GM18505 (cell line): ENCODE measurements at regions not wholly inside any gene's neighbourhood (a gene's known extent, or its start where the extent isn't known, plus 50 kb on each side); places are given as distances from the start of the nearest gene placed in this dataset.

ENCODE experiments used
- ATAC-seq: cut with Tn5 transposase; IDR thresholded peaks from one replicate; pipeline ENCODE4 v1.9.1; 2021; ENCODE audit not compliant: unreplicated experiment
- POLR2A ChIP-seq: IDR thresholded peaks from 4 replicates; pipeline ENCODE4 v1.6.1; 2011; ENCODE audit warnings: borderline replicate concordance; ENCODE audit not compliant: insufficient read depth, insufficient read length; ENCODE audit errors: extremely low read depth

DNA sequence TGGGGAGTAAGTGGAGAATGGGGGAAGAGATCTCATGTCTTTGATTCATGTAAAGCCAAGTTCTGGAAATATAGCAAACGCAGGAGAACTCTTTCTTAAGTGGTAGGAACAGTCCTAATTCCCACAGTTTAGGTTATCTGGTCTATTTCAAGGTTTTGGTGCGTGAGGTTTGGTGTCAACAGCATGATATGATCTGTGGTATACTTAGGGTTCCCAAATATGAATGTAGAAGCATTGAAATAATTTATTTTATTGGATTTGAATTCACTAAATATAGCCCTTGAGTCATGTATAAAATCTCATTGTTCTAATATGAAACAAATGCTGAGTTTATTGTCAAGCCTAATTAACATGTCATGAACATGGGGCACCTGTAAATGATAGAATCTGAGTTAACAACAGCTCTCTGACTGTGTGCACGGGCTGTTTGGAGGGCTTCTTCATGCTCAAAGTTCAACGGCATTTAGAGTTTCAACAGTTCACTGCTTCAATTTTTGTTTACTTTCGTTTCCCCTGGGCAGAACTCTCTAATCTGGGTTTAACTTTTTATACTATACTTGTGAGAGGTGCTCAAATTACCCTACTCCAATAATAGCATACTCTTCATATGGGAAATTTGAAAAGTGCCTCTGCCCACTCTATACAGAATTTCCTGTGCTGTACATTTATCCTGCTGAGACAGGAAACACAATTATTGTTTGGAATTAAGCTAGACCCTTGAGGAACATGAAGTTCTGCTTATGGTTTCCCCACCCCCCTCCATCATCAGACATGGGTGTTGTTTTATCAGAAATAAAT, 236.3 kb upstream of the ZNF217 start:
- no peak for TF ChIP-seq POLR2A
- no peak for ATAC-seq

DNA sequence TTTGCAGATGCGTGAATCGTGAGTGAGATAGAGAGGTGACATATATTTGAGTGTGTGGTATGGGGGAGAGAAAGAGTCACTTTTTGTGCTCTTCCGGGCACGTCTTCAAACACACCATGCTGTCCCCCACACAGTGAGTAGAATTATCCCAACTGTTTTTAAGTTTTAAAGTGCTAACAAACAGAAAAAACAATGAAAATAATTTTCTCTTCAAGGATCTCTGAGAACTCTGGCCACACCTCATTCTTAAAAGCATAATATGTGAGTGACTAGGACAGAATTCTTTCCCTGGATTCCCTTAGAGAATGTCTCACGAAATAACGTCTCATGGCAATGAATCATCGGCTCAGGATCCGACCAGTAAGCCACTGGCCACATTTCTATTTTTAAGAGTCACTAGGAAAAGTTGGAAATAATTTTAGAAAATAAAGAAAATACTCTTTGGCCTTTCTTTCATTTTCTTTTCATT, 235.7 kb upstream of the ZNF217 start:
- no peak for ATAC-seq
- TF ChIP-seq POLR2A: no peak

DNA sequence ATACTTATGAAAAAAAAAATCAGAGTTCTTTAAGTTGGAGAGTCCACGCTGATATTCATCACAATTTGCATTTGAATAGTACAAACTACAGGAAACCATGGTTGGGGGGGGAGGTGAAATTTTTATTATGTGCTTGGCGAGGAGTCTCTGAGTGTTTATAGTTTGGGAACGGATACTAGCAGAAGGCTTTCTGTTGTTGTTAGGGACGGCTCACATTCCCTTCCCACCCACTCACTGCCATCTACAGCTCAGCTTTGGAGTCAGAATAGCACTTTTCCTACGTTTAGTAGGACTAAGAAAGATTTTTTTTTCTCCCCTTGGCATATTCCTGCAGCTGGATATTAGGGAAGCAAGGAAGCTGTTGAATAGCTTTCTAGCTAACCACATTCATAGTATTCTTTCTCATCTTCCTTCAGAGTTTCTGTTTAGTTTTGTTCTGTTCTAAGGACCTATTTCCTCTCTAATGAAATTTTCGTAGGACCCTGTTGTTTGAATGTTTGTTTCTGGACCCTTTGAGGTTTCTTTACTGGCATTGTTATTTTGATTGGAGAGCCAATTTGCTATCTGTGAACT, 235.1 kb upstream of the ZNF217 start:
- no peak for TF ChIP-seq POLR2A
- ATAC-seq: no peak

DNA sequence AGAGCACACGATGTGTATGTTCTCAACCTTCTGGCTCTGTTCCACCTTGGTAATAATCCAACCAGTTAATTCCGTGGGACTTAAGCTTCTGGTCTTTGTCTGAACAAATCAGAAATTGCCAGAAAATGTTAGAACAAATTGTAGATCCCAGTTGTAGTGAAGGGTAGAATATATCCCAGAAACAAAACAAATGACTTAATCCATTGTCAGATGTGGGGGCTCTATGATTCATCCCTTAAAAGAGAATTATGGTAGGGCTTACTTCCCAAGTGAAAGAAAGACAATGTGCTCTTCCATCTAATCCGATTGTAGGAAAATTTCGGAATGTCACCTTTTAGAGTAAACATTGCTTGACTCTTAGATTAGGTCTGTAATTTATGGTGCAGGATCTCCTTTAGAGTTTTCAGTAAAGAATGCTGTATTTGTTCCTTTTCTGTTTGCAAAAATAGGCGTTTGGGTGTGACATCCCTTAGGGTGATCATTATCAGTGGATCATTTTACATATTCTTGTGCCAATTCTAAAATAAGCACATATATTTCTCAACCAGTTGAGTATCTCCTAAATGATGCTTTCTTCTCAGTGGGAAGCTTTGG, 234.5 kb upstream of the ZNF217 start:
- TF ChIP-seq POLR2A: no peak
- ATAC-seq: no peak

DNA sequence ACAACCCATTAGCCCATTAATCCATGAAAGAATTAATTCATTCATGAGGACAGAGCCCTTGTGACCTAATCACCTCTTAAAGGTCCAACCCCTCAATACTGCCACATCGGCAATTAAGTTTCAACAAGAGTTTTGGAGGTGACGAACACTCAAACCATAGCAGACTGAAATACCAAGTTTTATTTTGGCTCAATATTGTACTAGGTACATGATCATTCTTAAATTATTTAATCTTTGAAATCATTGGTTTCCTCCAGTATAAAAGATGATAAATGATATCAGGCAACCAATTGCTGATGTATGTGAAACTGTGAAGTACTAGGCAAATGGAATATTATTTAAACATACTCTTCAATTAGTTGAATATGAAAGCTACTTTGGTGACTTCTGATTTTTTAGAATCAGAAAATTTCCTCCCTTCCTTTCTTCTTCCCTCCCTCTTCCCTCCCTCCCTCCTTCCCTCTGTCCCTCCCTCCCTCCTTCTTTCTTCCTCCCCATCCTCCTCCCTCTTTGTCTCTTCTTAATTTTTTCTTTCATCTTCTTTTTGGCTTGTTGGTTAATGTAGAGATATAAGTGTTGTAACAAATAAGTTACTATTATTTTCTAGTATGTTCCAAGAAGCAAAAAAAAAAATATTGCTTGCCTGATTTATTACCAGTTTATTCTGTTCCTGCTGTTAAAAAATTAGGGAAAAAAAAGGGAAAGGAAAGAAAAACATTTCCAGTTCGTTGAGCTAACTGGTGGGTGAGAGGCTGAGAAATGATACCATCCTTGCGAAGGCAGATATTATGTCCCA, 233.9 kb upstream of the ZNF217 start:
- no peak for TF ChIP-seq POLR2A
- ATAC-seq: no peak

DNA sequence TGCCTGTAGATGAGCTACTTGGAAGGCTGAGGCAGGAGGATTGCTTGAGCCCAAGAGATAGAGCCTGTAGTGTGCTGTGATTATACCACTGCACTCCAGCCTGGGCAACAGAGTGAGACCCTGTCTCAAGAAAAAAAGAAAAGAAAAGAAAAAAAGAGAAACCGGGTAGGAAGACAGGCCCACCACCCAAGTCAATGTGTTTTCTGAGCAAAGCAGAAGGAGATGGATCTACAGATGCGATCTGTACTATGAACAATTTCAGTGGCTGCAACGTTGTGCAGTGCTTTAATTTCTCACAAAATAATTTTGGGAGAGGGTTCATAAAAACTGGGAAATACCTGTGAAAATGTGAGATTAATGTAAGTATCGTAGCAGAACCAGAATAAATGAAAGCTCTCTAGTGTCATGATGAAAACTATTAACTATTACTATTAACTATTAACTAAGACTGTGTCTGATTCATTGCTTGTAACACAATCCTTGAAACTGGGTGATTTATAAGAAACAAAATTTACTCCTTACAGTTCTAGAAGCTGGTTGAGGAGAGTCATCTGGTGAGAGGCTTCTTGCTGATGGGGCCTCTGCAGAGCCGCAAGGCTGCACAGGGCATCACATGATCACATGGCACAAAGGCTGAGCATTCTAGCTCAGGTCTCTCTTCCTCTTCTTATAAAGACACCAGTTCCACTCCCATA, 233.1 kb upstream of the ZNF217 start:
- ATAC-seq: peak; percentile 75
- TF ChIP-seq POLR2A: no peak

DNA sequence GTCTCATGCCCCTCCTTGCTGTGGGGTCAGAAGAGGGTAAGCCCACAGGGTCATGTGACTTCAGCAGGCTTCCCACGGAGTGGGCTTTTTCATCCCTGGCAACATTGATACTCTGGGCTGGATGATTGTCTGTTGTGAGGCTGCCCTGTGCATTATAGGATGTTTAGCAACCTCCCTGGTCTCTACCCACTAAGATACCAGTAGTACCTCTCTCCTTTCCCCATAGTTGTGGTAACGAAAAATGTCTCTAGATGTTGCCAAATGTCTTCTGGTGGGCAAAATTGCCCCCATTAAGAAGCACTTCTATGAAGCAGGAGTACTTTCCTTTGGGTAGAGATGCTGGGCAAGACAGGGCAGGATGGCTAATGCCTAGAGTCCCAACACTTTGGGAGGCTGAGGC, 232.5 kb upstream of the ZNF217 start:
- TF ChIP-seq POLR2A: no peak
- no peak for ATAC-seq

DNA sequence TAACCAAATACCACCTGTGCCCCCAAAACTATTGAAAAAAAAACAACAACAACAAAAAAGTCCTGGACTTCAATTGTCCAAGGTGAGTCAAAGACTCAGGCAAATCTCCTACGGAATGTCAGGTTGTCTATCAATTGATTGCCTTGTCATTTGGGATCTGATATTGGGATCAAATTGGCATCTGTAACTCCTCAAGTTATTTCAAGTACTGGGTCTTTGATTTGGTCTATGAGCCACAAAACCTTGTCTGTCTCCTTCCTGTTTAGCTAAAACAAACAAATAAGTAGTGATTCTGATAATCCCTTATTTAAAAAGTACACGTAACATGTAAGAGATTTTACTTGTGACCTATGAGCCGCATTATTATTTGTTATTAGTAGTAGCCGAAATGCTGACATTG, 231.6 kb upstream of the ZNF217 start:
- no peak for TF ChIP-seq POLR2A
- no peak for ATAC-seq

DNA sequence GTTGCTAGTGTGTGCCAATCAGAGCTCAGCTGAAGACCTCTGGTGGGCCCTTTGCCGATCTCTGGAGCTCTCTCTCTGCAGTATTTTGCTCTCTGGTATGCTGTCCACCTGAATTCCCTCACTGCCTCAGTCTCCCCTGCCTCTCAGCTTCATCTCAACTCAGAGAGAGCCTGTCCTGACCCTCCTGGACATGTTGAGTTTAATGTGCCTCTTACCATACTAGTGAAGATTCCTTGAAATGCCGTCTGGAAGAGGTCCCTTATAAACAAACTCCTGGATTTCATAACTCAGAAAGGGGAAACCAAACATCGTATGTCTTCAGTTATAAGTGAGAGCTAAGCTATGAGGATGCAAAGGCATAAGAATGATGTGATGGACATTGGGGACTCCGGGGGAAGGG, 231.1 kb upstream of the ZNF217 start:
- no peak for TF ChIP-seq POLR2A
- ATAC-seq: no peak

DNA sequence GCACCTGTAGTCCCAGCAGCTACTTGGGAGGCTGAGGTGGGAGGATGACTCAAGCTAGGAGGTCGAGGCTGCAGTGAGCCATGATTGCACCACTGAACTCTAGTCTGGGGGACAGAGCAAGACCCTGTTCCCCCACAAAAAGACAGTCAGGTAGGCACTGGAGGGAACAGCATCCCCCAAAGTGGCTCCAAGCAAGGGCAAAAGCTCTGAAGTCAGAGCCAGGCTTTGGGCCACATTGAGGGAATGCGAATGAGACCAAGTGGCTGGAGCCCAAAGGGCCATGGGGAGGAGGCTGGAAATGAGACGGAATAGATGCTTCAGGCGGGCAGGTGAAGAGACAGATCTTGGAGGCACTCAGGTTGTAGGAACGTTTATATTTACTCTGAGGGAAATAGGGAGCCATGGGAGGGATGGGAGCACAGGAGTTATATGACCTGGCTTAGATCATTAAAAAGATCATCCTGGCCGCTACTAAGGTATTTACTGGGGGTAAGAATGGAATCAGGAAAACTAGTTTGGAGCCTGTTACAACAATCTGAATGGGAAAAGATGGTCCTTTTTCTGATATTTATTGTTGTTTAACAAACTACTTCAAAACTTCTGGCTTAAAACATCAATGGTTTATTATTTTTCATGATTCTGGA, 229.6 kb upstream of the ZNF217 start:
- ATAC-seq: no peak
- no peak for TF ChIP-seq POLR2A

DNA sequence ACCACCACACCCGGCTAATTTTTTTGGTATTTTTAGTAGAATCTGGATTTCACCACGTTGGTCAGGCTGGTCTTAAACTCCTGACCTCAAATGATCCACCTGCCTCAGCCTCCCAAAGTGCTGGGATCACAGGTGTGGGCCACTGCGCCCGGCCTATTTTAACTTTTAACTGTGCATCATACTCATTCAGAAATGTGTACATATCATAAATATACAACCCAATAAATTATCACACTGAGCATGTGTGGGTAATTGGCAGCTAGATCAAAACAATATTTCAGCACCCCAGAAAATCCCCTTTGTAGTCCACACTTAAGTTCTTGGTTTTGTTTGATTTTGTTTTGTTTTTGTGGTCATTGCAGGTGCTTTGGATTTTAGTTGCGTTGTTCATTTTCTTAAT, 228.9 kb upstream of the ZNF217 start:
- no peak for TF ChIP-seq POLR2A
- ATAC-seq: no peak

DNA sequence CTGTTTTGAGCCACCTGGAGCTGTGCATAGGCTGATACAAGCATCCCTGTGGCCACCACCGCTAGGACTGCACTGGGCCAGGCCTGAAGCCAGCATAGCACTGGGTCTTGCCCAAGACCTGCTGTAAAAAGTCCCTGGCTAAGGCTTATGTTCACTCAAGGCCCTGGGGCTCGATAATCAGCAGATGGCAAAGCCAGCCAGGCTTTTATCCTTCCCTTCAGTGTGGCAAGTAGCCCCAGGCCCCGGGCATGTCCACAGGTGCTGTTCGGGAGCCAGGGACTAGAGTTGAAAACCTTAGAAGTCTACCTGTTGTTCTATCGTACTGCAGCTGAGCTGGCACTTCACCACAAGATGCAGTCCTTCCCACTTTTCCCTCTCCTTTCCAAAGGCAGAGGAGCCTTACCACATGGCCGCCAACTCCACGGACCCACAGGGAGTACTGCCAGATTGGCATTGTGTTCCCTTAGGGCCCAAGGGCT, 226.4 kb upstream of the ZNF217 start:
- TF ChIP-seq POLR2A: no peak
- no peak for ATAC-seq
